ENCODE measurements at regions not wholly inside any gene's neighbourhood (a gene's known extent, or its start where the extent isn't known, plus 50 kb on each side); places are given as distances from the start of the nearest gene placed in this dataset.
"Not testable (repeated sequence)": the region's sequence is repeated elsewhere in the genome, so short reads cannot be mapped to it uniquely, and the experiment has no call there.

DNA sequence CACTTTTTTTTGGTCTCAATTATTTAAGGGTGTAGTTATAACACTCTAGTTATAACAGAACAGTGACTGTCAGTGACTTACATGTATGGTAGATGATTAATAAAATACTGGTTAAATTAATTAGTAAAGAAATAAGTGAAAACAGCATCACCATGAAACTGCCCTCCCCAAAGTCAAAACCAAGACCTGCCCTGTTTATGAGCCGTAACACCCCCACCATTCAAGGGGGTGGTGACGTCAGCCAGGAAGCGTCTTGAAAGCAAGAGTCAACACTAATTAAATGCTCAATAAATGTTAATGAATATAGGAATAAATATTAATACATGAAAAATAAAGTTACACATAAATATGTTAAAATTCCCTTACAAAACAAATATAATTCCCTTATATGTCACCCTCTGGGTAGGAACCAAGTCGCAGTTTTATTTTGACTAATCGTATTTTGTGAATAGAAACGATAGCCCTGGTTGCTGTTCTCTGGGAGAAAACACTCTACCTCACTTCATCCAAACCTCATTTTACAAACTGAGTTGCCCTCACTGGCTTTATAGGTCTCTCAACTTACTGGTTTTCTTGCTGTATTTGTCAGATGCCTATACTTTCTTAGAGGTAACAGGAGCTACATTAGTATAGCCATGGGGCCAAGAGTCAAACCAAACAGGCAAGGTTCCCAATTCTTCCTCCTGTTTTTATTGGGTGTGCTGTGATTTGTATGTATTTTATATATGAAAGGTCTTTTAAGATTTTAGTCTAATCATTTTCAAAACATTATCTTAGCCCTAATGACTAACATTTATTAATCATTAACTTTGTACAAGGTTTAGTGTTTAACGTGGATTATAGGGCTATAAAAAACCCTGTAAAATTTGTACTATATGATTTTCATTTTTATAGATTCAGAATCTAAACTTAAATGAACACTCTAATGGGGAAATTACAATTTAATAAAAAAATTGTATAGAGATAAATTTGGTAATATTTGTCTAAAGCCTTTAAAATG lies 227.9 kb upstream of the IRAK1BP1 start:
- no peak overlapping the region for H3K4me3 ChIP-seq
- H3K9me3 ChIP-seq = peaks cover 10% of the 10 kb centered on the region
- TF ChIP-seq POLR2AphosphoS5 (IDR thresholded peaks at IDR 0.05) = no peak
- TF ChIP-seq, protein P1, sequence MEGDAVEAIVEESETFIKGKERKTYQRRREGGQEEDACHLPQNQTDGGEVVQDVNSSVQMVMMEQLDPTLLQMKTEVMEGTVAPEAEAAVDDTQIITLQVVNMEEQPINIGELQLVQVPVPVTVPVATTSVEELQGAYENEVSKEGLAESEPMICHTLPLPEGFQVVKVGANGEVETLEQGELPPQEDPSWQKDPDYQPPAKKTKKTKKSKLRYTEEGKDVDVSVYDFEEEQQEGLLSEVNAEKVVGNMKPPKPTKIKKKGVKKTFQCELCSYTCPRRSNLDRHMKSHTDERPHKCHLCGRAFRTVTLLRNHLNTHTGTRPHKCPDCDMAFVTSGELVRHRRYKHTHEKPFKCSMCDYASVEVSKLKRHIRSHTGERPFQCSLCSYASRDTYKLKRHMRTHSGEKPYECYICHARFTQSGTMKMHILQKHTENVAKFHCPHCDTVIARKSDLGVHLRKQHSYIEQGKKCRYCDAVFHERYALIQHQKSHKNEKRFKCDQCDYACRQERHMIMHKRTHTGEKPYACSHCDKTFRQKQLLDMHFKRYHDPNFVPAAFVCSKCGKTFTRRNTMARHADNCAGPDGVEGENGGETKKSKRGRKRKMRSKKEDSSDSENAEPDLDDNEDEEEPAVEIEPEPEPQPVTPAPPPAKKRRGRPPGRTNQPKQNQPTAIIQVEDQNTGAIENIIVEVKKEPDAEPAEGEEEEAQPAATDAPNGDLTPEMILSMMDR (IDR thresholded peaks at IDR 0.05) = no peak
- no peak for TF ChIP-seq POLR2A (IDR thresholded peaks at IDR 0.05)
- TF ChIP-seq EP300 (IDR thresholded peaks at IDR 0.05) = no peak
- no peaks in the 10 kb centered on the region for H3K4me1 ChIP-seq
- DNase-seq (ENCODE audit: low spot score in 2 of 2) = no peak
- no peaks in the 10 kb centered on the region for H3K36me3 ChIP-seq
- H3K27ac ChIP-seq = no peak overlapping the region
- 89% methylated on average over 7 of the region's 7 CpGs for WGBS
- no peaks in the 10 kb centered on the region for H3K27me3 ChIP-seq

DNA sequence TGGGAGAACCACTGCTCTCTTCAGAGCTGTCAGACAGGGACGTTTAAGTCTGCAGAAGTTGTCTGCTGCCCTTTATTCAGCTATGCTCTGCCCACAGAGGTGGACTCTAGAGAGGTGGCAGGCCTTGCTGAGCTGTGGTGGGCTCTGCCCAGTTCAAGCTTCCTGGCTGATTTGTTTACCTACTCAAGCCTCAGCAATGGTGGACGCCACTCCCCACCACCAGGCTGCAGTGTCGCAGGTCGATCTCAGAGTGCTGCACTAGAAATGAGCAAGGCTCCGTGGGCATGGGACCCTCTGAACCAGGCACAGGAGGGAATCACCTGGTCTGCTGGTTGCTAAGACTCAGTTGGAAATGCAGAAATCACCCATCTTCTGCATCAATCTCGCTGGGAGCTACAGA lies 223.4 kb upstream of the IRAK1BP1 start:
- H3K27ac ChIP-seq; H3K27me3 ChIP-seq; H3K36me3 ChIP-seq; H3K4me1 ChIP-seq; H3K4me3 ChIP-seq; DNase-seq (ENCODE audit: low spot score in 2 of 2); H3K9me3 ChIP-seq: not testable (repeated sequence)
- WGBS = 86% methylated on average over 2 of the region's 6 CpGs

- WGBS = 89% methylated on average over 16 of the region's 20 CpGs
- H3K36me3 ChIP-seq; H3K4me1 ChIP-seq; H3K27me3 ChIP-seq; H3K4me3 ChIP-seq; H3K27ac ChIP-seq; DNase-seq (ENCODE audit: low spot score in 2 of 2); H3K9me3 ChIP-seq: not testable (repeated sequence)
These were observed 220.6 kb upstream of the IRAK1BP1 start for GRCh38 chr6:78646542-78647415.

GRCh38 chr6:78665819-78666218 lies 201.5 kb upstream of the IRAK1BP1 start:
- WGBS = 93% methylated on average over 3 of the region's 3 CpGs
- H3K27me3 ChIP-seq; H3K27ac ChIP-seq; H3K36me3 ChIP-seq; H3K4me1 ChIP-seq; H3K9me3 ChIP-seq; H3K4me3 ChIP-seq; DNase-seq (ENCODE audit: low spot score in 2 of 2): not testable (repeated sequence)

DNA sequence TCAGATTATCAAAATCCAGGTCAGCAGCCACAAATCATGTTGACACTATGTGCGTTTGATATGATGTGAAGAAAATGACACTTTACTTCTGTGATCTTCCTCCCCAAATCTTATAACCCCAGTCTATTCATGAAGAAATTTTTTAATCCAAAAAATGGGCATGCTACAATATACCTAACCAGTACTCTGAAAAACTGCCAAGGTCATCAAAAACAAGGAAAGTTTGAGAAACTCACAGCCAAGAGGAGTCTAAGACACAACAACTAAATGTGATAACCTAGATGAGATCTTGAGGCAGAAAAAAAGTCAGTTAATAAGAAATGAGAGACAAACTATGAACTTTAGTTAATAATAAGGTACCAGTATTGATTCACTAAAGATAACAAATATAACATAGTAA lies 200.6 kb upstream of the IRAK1BP1 start:
- H3K27ac ChIP-seq = no peak overlapping the region
- H3K4me1 ChIP-seq = no peaks in the 10 kb centered on the region
- DNase-seq (ENCODE audit: low spot score in 2 of 2) = no peak
- no peaks in the 10 kb centered on the region for H3K36me3 ChIP-seq
- H3K4me3 ChIP-seq = no peak overlapping the region
- TF ChIP-seq EP300 (IDR thresholded peaks at IDR 0.05) = no peak
- WGBS = 59% methylated on average over 1 of the region's 1 CpG
- H3K27me3 ChIP-seq = no peaks in the 10 kb centered on the region
- no peaks in the 10 kb centered on the region for H3K9me3 ChIP-seq

DNA sequence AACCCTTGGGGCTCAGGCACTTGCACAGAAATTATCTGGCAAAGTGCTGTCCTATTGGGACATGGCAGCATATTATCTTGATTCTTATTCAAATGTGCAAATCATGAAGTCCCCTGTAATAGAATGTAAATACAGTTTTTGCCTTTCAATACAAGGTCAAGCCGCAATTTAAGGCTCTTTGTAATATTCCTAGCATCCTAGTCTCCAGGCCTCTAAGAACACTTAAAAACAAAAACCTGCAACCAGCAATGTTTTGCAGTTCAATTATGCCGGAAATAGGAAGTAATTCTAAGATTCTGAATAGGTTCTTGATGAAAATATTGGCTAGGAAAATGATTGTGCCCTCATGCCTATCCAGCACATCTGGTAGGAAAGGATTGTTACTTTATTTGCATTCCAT lies 197.2 kb upstream of the IRAK1BP1 start:
- Histone ChIP-seq H3K36me3 (no peaks in the 10 kb centered on the region), H3K4me3 (no peak overlapping the region), H3K4me1 (no peaks in the 10 kb centered on the region), H3K27ac (no peak overlapping the region), H3K9me3 (no peaks in the 10 kb centered on the region), H3K27me3 (no peaks in the 10 kb centered on the region)
- 77% methylated on average over 2 of the region's 2 CpGs for WGBS
- no peak for DNase-seq (ENCODE audit: low spot score in 2 of 2)
- TF ChIP-seq EP300 (IDR thresholded peaks at IDR 0.05) = no peak
- TF ChIP-seq, protein P1 (IDR thresholded peaks at IDR 0.05) = no peak
- no peak for TF ChIP-seq POLR2AphosphoS5 (IDR thresholded peaks at IDR 0.05)
- no peak for TF ChIP-seq POLR2A (IDR thresholded peaks at IDR 0.05)

- no peak for DNase-seq (ENCODE audit: low spot score in 2 of 2)
- Histone ChIP-seq H3K4me1 (no peaks in the 10 kb centered on the region), H3K27ac (no peak overlapping the region), H3K27me3 (no peaks in the 10 kb centered on the region), H3K4me3 (no peak overlapping the region), H3K9me3 (no peaks in the 10 kb centered on the region), H3K36me3 (no peaks in the 10 kb centered on the region)
- 69% methylated on average over 2 of the region's 2 CpGs for WGBS
- TF ChIP-seq POLR2AphosphoS5 (IDR thresholded peaks at IDR 0.05) = no peak
- TF ChIP-seq, protein P1 (IDR thresholded peaks at IDR 0.05) = no peak
- no peak for TF ChIP-seq EP300 (IDR thresholded peaks at IDR 0.05)
- TF ChIP-seq POLR2A (IDR thresholded peaks at IDR 0.05) = no peak
These were observed 196.5 kb upstream of the IRAK1BP1 start for GRCh38 chr6:78670802-78671201.

DNA sequence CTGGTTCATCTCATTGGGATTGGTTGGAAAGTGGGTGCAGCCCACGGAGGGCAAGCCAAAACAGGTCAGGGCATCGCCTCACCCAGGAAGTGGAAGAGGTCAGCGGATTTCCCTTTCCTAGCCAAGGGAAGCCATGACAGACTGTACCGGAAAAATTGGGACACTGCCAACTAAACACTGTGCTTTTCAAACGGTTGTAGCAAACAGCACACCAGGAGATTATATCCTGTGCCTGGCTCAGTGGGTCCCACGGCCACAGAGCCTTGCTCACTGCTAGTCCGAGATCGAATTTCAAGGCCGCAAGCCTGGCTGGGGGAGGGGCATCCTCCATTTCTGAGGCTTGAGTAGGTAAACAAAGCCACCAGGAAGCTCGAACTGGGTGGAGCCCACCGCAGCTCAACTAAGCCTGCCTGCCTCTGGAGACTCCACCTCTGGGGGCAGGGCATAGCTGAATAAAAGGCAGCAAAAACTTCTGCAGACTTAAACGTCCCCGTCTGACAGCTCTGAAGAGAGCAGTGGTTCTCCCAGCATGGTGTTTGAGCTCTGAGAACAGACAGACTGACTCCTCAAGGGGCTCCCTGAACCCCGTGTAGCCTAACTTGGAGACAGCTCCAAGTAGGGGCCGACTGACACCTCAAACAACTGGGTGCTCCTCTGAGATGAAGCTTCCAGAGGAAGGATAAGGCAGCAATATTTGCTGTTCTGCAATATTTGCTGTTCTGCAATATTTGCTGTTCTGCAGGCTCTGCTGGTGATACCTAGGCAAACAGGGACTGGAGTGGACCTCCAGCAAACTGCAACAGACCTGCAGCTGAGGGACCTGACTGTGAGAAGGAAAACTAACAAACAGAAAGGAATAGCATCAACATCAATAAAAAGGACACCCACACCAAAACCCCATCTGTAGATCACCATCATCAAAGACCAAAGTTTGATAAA lies 191.0 kb upstream of the IRAK1BP1 start:
- not testable (repeated sequence) for H3K4me3 ChIP-seq; H3K4me1 ChIP-seq; H3K27me3 ChIP-seq; H3K9me3 ChIP-seq; H3K27ac ChIP-seq; DNase-seq (ENCODE audit: low spot score in 2 of 2); H3K36me3 ChIP-seq
- WGBS = 85% methylated on average over 13 of the region's 15 CpGs

Data from suprapubic skin (tissue), 4 donors.